HL-60 (cell line): ENCODE measurements at regions not wholly inside any gene's neighbourhood (a gene's known extent, or its start where the extent isn't known, plus 50 kb on each side); places are given as distances from the start of the nearest gene placed in this dataset.

Experiments used
- DNase-seq, 2 experiments: peaks; one replicate each; pipeline ENCODE4 v3.0.0-alpha.2; 2010 to 2020; ENCODE audit warnings: low read depth in 1 of 2, low spot score in 1 of 2
- H3K27ac ChIP-seq: fragments of 250-450 bp; sonication (Bioruptor Pico); replicated peaks from 2 replicates; pipeline ENCODE4 v1.5.1; 2020; ENCODE audit warnings: mild to moderate bottlenecking, moderate library complexity
- H3K27me3 ChIP-seq: fragments of 250-450 bp; sonication (Bioruptor Pico); 2 replicates; pipeline ENCODE4 v1.5.1; 2021; ENCODE audit warnings: mild to moderate bottlenecking, moderate library complexity; ENCODE audit not compliant: insufficient read depth, poor library complexity, severe bottlenecking
- H3K4me3 ChIP-seq: replicated peaks from 2 replicates; pipeline ENCODE4 v1.5.1; 2011; ENCODE audit warnings: mild to moderate bottlenecking, control low read depth, low read length; ENCODE audit not compliant: insufficient read depth
- CTCF ChIP-seq: IDR thresholded peaks from one replicate; pipeline ENCODE4 v1.5.1; 2011; ENCODE audit warnings: low read length, control low read depth, inconsistent platforms; ENCODE audit not compliant: insufficient read depth
- GABPA ChIP-seq: IDR thresholded peaks from 2 replicates; pipeline ENCODE4 v1.6.1; 2012; ENCODE audit warnings: low read depth
- POLR2AphosphoS5 ChIP-seq: IDR thresholded peaks from 2 replicates; pipeline ENCODE4 v1.6.1; 2012; ENCODE audit warnings: low read depth
- REST ChIP-seq: IDR thresholded peaks from 2 replicates; pipeline ENCODE4 v1.6.1; 2012; ENCODE audit warnings: low read depth; ENCODE audit not compliant: insufficient replicate concordance
- SPI1 ChIP-seq: IDR thresholded peaks from 2 replicates; pipeline ENCODE4 v1.6.1; 2012; ENCODE audit warnings: low read depth, mild to moderate bottlenecking, borderline replicate concordance

DNA sequence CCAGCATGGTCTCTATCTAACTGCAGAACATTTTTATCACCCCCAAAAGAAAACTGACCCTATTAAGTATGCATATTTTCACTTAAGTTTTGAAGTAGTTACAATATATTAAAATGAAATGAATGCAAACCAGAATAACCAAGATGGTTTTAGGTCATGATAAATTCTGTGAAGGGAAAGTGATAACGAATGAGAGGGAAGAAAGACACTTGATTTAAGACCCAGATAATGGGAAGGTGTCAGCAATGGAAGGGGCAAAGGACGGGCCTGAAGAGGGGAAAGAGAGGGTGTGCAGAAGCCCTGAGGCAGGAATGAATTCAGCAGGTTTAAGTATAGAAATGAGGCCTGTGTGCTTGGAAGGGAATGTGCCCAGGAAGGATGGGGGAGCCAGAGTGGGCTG lies 61.1 kb upstream of the IGFBP3 start:
- H3K27me3 ChIP-seq = no peaks in the 10 kb centered on the region
- no peak for DNase-seq
- TF ChIP-seq REST (no peak), POLR2AphosphoS5 (no peak), CTCF (no peak), SPI1 (no peak)
- H3K27ac ChIP-seq = no peak overlapping the region
- no peak overlapping the region for H3K4me3 ChIP-seq

DNA sequence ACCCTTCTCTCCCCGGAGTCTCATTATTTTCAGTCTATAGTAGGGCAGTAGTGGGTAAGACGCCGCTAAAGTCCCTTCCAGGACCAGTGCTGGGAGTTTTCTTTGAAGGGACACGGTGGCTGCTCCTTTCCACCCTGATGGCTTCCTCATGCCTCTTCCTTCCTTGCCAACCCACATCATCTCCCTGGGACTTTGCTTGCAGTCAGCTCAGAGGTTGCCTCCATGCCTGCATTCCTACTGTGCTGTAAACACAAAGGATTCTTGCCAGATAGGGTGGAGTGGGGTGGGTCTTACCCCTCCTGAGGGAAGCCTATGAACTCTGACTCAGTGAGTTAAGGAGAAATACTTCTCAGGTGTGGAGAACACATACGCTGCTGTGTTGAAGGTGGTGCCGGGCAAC lies 59.9 kb upstream of the IGFBP3 start:
- Histone ChIP-seq H3K27ac (no peak overlapping the region), H3K27me3 (no peaks in the 10 kb centered on the region), H3K4me3 (no peak overlapping the region)
- DNase-seq = no peak
- TF ChIP-seq SPI1 = no peak
- no peak for TF ChIP-seq GABPA
- TF ChIP-seq REST = no peak
- TF ChIP-seq POLR2AphosphoS5 = no peak
- TF ChIP-seq CTCF = no peak

DNA sequence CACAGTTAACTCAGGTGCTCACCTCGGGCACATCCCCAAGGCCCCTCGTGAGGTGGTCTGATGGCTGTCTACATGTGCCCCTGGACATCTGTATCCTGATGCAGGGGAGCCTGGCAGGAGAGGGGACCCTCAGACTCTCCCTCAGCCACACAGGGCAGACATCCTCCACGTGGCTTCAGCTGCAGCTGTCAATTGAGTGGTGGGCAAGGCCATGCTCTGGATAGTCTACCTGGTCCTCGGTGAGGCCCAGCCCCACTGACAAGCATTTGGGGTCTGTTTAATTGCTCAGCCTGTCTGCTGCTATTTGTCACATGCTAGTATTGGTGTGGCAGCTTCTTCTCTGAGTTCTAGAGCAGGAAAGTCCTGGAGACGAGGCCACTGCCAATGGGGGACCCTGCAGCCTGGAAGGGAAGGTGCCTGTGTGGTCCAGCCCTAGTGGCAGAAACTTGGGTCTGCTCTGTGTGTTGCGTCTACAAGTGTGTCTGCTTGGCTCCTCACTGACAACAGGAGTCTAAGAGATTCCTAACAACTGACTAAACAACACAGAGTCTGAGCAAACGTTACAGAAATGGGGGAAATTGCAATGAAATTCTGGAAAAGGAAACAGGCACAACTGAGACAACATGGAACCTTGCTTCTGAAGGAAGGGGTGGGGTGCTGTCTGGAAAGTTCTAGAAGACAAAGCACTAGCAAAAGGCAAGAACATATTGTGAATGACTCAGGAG lies 59.3 kb upstream of the IGFBP3 start:
- TF ChIP-seq GABPA (no peak), SPI1 (no peak), REST (no peak), POLR2AphosphoS5 (no peak), CTCF (no peak)
- no peak for DNase-seq
- no peak overlapping the region for H3K27ac ChIP-seq
- no peaks in the 10 kb centered on the region for H3K27me3 ChIP-seq
- no peak overlapping the region for H3K4me3 ChIP-seq
